Right cardiac atrium (tissue), 5 donors: ENCODE measurements at regions not wholly inside any gene's neighbourhood (a gene's known extent, or its start where the extent isn't known, plus 50 kb on each side); places are given as distances from the start of the nearest gene placed in this dataset.
"Not testable (repeated sequence)": the region's sequence is repeated elsewhere in the genome, so short reads cannot be mapped to it uniquely, and the experiment has no call there.

Experiments used
- ATAC-seq, 2 donors: fragments of 200-7000 bp; cut with Tn5 transposase; one replicate each; pipeline versions ENCODE4 v1.8.0 to v1.9.1; 2020; ENCODE audit warnings: moderate library complexity in 2 of 2, mild to moderate bottlenecking in 1 of 2
- DNase-seq, 3 donors: peaks; one replicate each; pipeline ENCODE4 v3.0.0-alpha.2; 2020
- H3K27ac ChIP-seq: one replicate; pipeline ENCODE4 v1.5.1; 2013; ENCODE audit warnings: mild to moderate bottlenecking, low read length, control low read depth, moderate library complexity
- H3K27me3 ChIP-seq: one replicate; pipeline ENCODE4 v1.6.1; 2013; ENCODE audit not compliant: control insufficient read depth, insufficient read depth
- H3K4me1 ChIP-seq: one replicate; pipeline ENCODE4 v1.6.1; 2013; ENCODE audit warnings: low read length; ENCODE audit not compliant: control insufficient read depth, insufficient read depth
- H3K4me3 ChIP-seq: one replicate; pipeline ENCODE4 v1.5.1; 2013; ENCODE audit warnings: low read length, control low read depth
- H3K9me3 ChIP-seq: one replicate; pipeline ENCODE4 v1.6.1; 2013; ENCODE audit warnings: low read length; ENCODE audit not compliant: control insufficient read depth
- WGBS: extraction: QIAGEN DNeasy Blood & Tissue Kit; methylation state at CpG from one replicate; pipeline ENCODE4 v1.1.7; 2013; 5-methylcytosine and 5-hydroxymethylcytosine counted together
- intact Hi-C, 4 donors: fragments of 100-400 bp; cut with DNase I; formaldehyde crosslinking; loops; one replicate each; pipeline versions ENCODE4 v1.11.0 to v1.14.0; 2022 to 2023
- donor health status: healthy with polysubstance abuse.
- donor health status: DM: no; HTN: yes; CAD: no.
- donor health status: DM: no; HTN: no; CAD: no.
- donor health status: DM: no; HTN: yes; CAD: no; lungs with severe emphysema.
- donor health status: DM: yes; HTN: yes; CAD: no.

DNA sequence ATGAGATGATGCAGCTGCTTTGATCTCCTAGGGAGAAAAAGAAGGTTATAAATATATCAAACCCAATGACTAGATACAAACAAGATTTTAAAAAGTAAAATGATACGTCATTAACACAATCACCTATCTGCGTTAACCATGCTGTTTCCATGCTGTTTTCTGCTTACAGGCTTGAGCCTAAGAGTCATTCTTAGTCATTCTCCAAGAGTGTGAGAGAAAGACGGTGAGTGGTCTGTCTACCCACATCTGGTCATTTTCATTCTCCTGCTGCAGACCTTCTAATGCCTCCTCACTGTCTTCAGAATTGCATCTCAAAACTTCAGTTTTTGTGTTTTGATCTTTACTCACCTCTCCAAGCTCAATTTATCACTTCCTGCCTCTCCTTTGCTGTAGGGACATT is 98.0 kb upstream of the ELMO1 start:
- Histone ChIP-seq H3K27ac (no peak overlapping the region), H3K4me1 (no peaks in the 10 kb centered on the region), H3K9me3 (no peaks in the 10 kb centered on the region), H3K4me3 (no peak overlapping the region), H3K27me3 (no peaks in the 10 kb centered on the region)
- intact Hi-C loops, result no loop called here
- 61% methylated on average over 3 of the region's 3 CpGs for WGBS
- ATAC-seq (no peak), DNase-seq (no peak)

DNA sequence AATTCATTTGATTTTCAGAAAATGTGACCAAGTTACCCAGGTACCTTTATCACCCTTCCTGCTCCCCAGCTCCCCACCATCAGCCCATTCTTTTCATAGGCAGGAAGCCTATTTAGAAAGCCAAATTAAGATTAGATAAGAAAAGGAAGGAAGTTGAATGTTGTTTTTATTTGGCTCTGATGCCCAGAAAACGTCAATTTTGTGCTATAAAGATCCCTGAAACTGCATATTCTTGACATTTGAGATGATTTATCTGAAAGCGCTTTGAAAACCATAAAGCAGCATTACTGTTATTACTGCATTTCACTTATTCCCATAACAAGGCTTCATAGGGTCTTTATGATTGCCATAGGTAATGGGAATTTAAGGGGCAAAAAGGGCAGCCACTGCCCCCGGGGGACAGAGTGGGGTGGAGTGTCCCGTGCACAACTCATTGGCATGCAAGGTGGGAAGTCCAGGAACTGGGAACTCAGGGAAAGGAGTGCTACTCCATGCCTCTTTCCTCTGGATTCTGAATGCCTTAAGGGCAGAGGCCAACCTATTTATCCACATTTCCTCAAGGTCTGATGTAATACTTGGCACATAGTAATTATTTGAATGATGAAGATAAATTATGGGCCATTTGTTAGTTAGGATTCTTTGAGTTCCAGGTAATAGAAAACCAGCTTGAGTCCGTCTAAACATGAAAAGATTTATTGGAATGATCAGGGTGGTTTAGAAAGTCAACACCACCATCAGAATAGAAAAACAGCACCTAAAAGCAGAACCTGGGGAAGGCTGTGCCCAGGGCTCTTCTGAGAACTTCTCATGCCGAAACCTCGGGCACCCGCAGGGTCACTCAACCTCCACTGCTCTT is 100.6 kb upstream of the ELMO1 start:
- Histone ChIP-seq H3K9me3 (no peaks in the 10 kb centered on the region), H3K4me3 (no peak overlapping the region), H3K27me3 (no peaks in the 10 kb centered on the region), H3K4me1 (no peaks in the 10 kb centered on the region), H3K27ac (no peak overlapping the region)
- intact Hi-C loops, result no loop called here
- 65% methylated on average over 8 of the region's 8 CpGs for WGBS
- peak; percentile 29 to 48 for ATAC-seq
- no peak for DNase-seq

DNA sequence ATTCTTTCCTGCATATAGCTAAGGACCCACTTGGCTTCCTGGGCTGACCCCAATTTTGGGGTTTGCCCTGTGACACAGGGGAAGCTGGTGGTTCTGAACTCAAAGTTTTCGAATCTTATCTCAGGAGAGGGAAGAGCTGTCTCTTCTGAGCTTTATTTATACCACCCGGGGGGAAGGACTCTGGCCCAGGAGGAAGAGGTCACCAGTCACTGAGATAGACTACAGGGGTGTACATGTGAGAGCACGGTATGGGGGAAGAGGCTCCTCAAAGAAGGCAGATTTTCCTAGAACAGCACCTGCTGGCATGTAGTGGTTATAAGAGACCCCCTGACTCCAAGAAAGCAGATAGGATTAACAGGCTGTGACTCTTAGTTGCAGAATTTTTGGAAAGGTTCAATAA is 101.8 kb upstream of the ELMO1 start:
- intact Hi-C loops, result no loop called here
- 53% methylated on average over 3 of the region's 3 CpGs for WGBS

DNA sequence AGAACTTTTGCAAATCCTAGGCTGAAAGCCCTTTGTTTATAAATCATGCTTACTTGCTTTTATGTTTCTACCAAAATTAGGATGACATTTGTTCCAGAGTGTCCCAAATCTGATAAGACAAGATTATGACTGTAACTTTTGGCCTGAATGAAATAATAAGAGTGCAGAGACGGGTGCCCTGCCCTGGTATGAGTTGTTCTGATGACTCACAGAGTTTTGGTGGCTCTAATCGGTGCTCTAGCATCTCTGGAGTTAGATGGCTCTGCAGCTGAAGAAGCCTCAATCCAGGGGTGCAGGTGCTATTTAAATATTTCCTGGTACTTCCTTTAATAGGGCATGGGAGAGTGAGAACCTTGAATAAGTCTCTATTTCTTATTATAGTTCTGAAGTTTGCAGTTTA is 102.2 kb upstream of the ELMO1 start:
- H3K27ac ChIP-seq, result no peak overlapping the region

More for the DNA sequence above, 101.8 kb upstream of the ELMO1 start:
- Histone ChIP-seq H3K27me3 (no peaks in the 10 kb centered on the region), H3K9me3 (no peaks in the 10 kb centered on the region), H3K4me3 (no peak overlapping the region), H3K27ac (no peak overlapping the region), H3K4me1 (no peaks in the 10 kb centered on the region)
- no peak for ATAC-seq
- no peak for DNase-seq

DNA sequence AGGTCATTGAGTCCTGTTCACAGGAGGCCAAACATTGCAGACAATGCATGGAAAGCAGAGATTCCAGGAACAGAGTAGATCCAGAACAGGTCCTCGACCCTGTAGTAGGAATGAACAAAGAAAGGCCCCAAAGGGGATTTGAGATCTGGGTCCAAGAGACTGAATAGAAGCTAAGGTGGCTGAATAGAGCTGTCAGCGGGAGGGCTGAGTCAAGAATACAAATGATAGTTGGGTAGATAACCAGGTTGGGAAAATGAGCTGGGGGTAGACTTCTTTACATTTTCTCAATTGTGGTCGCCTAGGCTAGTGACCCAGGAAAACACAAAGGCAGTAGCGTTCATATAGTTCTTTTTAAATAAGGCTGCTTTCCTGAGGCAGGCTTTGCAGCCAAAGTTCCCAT is 103.4 kb upstream of the ELMO1 start:
- no peaks in the 10 kb centered on the region for H3K9me3 ChIP-seq
- no peak for ATAC-seq

More for the DNA sequence above, 102.2 kb upstream of the ELMO1 start:
- ATAC-seq (no peak), DNase-seq (no peak)
- Histone ChIP-seq H3K4me1 (no peaks in the 10 kb centered on the region), H3K27me3 (no peaks in the 10 kb centered on the region), H3K4me3 (no peak overlapping the region), H3K9me3 (no peaks in the 10 kb centered on the region)
- WGBS, result 78% methylated on average over 2 of the region's 2 CpGs
- intact Hi-C loops, result no loop called here

DNA sequence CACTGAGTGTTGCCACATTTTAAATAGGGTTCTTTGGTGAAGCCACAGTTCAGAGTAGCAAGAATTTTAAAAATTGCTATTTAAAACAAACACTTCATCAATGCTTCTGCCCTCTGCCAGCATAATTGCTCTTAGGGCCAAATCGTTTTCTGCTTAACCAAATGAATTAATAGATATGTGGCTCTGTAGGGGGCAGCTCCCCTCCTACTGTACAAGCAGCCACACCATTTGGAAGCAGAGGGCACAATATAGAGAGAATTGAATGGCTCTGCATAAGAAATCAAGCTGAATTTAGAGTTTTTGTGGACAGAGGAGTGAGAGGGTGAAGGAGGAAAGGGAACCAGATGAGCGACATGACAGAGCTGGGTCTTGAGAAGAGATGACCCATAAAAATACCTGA is 103.8 kb upstream of the ELMO1 start:
- H3K9me3 ChIP-seq, ATAC-seq, H3K4me3 ChIP-seq, H3K27ac ChIP-seq, H3K4me1 ChIP-seq, H3K27me3 ChIP-seq, intact Hi-C loops, DNase-seq: not testable (repeated sequence)
- 34% methylated on average over 2 of the region's 2 CpGs for WGBS

More for the DNA sequence above, 103.4 kb upstream of the ELMO1 start:
- 94% methylated on average over 4 of the region's 4 CpGs for WGBS
- intact Hi-C loops, result no loop called here
- no peak overlapping the region for H3K27ac ChIP-seq
- H3K27me3 ChIP-seq, result no peaks in the 10 kb centered on the region
- H3K4me1 ChIP-seq, result no peaks in the 10 kb centered on the region
- no peak for DNase-seq
- no peak overlapping the region for H3K4me3 ChIP-seq

DNA sequence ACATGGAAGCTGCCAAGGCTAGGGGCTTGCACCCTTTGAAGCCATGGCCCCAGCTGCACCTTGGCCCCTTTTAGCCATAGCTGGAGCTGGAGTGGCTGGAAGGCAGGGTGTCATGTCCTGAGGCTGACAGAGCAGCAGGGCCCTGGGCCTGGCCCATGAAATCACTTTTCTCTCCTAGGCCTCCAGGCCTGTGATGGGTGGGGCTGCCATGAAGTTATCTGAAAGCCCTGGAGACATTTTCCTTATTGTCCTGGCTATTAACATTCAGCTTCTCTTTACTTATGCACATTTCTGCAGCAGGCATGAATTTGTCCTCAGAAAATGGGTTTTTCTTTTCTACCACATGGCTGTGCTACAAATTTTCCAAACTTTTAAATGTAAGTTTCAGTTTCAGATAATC is 106.9 kb upstream of the ELMO1 start:
- Histone ChIP-seq H3K4me1 (no peaks in the 10 kb centered on the region), H3K4me3 (no peak overlapping the region), H3K27me3 (no peaks in the 10 kb centered on the region), H3K27ac (no peak overlapping the region), H3K9me3 (no peaks in the 10 kb centered on the region)
- intact Hi-C loops, result no loop called here
- ATAC-seq (no peak), DNase-seq (peak in 1 of 3 donors; percentile 34)

DNA sequence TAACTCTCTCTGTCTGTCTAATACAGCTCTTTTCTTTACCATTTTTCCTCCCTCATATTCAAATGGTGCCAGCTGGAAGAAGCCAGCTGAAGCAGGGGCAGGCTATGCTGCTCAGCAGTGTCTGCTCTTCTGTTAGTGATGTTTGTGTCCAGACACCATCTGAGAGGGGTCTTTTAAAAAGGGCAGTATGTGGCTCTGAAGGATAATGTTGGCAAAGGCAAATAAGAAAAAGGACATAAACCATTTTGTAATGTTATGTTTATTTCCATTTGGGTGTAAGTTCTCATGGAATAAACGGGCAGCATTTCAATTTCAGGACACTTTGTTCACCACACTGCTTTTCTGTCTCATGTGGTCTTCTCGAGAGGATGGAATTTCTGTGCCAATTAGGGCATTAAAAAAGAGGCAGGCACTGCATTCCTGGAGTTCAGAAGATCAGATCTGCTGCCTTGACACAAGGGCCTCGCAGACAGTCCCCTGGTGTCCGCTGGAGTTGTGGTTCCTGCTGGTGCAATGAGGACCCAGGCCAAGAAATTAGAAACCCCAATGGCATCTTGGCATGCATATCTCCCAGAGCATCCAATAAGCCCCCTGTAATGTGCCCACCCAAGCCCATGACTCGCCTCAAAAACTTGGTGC is 109.0 kb upstream of the ELMO1 start:
- ATAC-seq (no peak), DNase-seq (no peak)
- Histone ChIP-seq H3K4me1 (no peaks in the 10 kb centered on the region), H3K27me3 (no peaks in the 10 kb centered on the region), H3K9me3 (no peaks in the 10 kb centered on the region), H3K27ac (no peak overlapping the region), H3K4me3 (no peak overlapping the region)
- 78% methylated on average over 5 of the region's 5 CpGs for WGBS
- intact Hi-C loops, result no loop called here

DNA sequence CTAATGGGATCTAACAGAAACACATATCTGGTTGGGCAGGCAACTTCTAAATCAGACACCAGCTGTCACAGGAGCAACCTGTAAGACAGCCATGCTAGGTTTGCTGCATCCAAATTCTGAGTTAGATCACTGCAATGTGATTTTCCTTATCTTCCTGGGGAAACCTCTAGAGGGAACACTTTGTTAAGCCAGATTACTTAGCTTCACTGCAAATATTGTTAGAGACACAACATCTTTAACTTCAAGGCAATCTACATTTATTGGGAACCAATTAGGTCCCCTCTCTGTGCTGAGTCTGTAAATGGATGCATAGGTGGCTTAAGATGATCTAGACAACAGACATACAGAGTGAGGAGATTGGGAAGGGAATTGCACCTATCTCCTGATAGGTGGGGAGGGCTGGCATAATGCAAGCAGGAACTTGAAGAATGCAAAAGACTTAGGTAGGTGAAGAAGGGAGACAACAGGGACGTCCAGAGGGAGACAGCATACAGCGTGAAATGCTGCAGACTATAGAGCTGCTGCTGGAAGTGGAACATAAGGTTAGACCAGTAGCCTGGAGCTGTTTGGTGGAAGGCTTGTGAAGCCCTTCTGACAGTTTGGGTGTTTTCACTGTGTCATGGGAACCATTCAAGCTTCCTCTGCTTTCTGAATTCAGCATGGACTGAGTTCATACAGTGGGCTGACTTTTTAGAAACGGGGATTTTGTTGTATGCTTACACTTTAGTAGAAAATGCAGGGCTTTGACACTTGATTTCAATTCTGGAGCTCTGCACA is 109.8 kb upstream of the ELMO1 start:
- intact Hi-C loops, result no loop called here
- 80% methylated on average over 3 of the region's 3 CpGs for WGBS
- no peak overlapping the region for H3K27ac ChIP-seq
- no peaks in the 10 kb centered on the region for H3K27me3 ChIP-seq
- no peak for ATAC-seq
- H3K9me3 ChIP-seq, result no peaks in the 10 kb centered on the region
- no peak overlapping the region for H3K4me3 ChIP-seq
- no peak for DNase-seq
- no peaks in the 10 kb centered on the region for H3K4me1 ChIP-seq

DNA sequence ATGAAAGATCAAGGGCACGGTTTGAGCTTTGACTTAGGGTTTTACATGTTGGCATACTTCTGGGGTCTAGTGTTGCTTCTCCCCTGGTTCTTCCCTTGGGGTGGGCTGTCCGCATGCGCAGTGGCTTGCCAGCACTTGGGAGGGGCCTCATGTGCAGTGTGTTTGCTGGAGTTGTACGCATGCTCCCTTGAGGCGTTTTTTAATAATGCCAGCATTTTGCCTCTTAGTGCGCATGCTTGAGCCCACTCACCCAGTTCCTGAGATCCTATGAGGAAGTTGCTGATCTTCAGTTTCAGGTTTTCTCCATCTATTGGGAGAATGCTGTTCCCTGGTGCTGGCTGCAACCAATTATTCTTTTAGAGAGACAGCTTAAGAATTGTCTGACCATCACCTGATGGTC is 113.4 kb upstream of the GPR141 start:
- Histone ChIP-seq H3K4me1 (no peaks in the 10 kb centered on the region), H3K9me3 (no peaks in the 10 kb centered on the region), H3K4me3 (no peak overlapping the region), H3K27me3 (no peaks in the 10 kb centered on the region), H3K27ac (no peak overlapping the region)
- intact Hi-C loops, result no loop called here
- DNase-seq (no peak), ATAC-seq (no peak)
- 96% methylated on average over 6 of the region's 6 CpGs for WGBS

DNA sequence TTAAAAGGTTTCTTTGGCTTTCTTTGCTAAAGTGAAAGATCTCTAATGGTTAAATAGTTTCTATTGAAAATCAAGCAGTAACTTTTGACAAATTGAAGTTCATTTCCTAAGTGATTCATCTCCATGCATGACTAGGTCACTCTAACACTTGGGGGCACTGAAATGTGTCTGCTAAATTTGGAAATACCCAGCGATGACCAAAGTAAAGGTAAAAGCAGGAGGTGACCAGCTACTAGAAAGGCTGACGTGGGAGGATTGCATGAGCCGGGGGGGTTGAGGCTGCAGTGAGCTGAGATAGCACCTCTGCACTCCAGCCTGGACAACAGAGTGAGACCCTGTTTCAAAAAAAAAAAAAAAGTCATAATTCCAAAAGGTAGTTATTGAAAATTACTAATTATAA is 111.8 kb upstream of the GPR141 start:
- H3K27me3 ChIP-seq, result no peaks in the 10 kb centered on the region
- no peaks in the 10 kb centered on the region for H3K4me1 ChIP-seq
- no peak for ATAC-seq
- H3K4me3 ChIP-seq, result no peak overlapping the region
- no peak for DNase-seq
- no peak overlapping the region for H3K27ac ChIP-seq
- no peaks in the 10 kb centered on the region for H3K9me3 ChIP-seq
- intact Hi-C loops, result no loop called here
- 80% methylated on average over 3 of the region's 3 CpGs for WGBS
